Brain microvascular endothelial cell (primary cell): ENCODE measurements at regions not wholly inside any gene's neighbourhood (a gene's known extent, or its start where the extent isn't known, plus 50 kb on each side); places are given as distances from the start of the nearest gene placed in this dataset.

Experiments used
- DNase-seq: peaks from one replicate; pipeline ENCODE4 v3.0.0-alpha.2; 2020
- H3K27ac ChIP-seq: fragments of 250-450 bp; sonication (Bioruptor Pico); 2 replicates; pipeline ENCODE4 v1.5.1; 2020; ENCODE audit warnings: mild to moderate bottlenecking, moderate library complexity
- H3K27me3 ChIP-seq: fragments of 250-450 bp; sonication (Bioruptor Pico); replicated peaks from 2 replicates; pipeline ENCODE4 v1.5.1; 2020; ENCODE audit warnings: mild to moderate bottlenecking
- H3K36me3 ChIP-seq: fragments of 250-450 bp; sonication (Bioruptor Pico); replicated peaks from 2 replicates; pipeline ENCODE4 v1.5.1; 2020; ENCODE audit warnings: mild to moderate bottlenecking
- H3K4me3 ChIP-seq: 2 replicates; pipeline ENCODE4 v1.5.1; 2011; ENCODE audit warnings: low read depth, mild to moderate bottlenecking, control low read depth, low read length, moderate library complexity
- in situ Hi-C: cut with HindIII; loops from 2 replicates; pipeline ENCODE4 v1.10.0; 2017; ENCODE audit warnings: low sequenced_read_pairs, low pct_ligation_motif_present
- TF ChIP-seq, protein P1 (sequence below): IDR thresholded peaks from 2 replicates; pipeline ENCODE4 v1.5.1; 2011; ENCODE audit warnings: low read depth, mild to moderate bottlenecking, moderate library complexity, low read length, control low read depth, inconsistent platforms; ENCODE audit errors: missing control alignments

DNA sequence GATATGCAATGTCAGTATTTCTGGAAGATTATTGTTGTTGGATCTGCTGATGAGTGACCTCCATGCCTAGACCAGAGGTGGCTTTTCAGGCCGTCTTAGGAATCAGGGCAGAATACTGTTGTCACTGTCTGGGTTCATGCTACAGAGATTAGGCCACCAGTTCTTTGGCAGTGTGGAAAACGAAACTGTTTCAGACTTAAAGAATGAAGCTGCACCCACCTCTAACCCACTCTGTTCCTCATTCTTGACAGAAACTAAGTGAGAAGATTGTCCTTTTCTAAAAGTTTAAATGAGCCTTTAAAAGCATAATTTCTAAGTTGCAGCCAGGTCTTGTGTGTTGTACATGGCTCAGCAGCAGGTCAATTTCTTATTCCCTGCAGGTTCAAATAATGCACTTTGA, 444.3 kb downstream of the ENC1 start:
- Histone ChIP-seq H3K36me3 (no peaks in the 10 kb centered on the region), H3K4me3 (no peak overlapping the region), H3K27me3 (no peaks in the 10 kb centered on the region), H3K27ac (no peak overlapping the region)
- in situ Hi-C loops = no loop called here
- DNase-seq = no peak
- TF ChIP-seq, protein P1, sequence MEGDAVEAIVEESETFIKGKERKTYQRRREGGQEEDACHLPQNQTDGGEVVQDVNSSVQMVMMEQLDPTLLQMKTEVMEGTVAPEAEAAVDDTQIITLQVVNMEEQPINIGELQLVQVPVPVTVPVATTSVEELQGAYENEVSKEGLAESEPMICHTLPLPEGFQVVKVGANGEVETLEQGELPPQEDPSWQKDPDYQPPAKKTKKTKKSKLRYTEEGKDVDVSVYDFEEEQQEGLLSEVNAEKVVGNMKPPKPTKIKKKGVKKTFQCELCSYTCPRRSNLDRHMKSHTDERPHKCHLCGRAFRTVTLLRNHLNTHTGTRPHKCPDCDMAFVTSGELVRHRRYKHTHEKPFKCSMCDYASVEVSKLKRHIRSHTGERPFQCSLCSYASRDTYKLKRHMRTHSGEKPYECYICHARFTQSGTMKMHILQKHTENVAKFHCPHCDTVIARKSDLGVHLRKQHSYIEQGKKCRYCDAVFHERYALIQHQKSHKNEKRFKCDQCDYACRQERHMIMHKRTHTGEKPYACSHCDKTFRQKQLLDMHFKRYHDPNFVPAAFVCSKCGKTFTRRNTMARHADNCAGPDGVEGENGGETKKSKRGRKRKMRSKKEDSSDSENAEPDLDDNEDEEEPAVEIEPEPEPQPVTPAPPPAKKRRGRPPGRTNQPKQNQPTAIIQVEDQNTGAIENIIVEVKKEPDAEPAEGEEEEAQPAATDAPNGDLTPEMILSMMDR = no peak

DNA sequence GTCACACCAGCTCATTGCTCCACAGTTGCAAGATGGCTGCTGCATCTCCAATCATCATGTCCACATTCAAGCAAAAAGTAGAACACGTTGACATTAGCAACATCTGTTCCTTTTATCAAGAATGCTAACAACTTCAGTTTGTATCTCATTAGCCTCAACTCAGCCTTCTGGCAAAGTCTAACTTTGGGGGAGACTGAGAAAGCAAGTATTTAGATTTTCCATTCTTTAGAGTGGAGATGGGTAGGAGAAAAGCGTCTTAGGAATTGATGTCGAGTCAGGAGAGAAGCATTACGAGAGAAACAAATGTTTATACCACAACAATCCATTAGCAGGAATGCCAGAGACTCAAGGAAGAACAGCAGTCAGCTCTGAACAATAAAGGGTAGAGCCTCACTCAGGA, 446.3 kb downstream of the ENC1 start:
- H3K27ac ChIP-seq = no peak overlapping the region
- no peaks in the 10 kb centered on the region for H3K36me3 ChIP-seq
- no peak for DNase-seq
- no peak overlapping the region for H3K4me3 ChIP-seq
- TF ChIP-seq, protein P1 = no peak
- no peaks in the 10 kb centered on the region for H3K27me3 ChIP-seq
- in situ Hi-C loops = no loop called here

DNA sequence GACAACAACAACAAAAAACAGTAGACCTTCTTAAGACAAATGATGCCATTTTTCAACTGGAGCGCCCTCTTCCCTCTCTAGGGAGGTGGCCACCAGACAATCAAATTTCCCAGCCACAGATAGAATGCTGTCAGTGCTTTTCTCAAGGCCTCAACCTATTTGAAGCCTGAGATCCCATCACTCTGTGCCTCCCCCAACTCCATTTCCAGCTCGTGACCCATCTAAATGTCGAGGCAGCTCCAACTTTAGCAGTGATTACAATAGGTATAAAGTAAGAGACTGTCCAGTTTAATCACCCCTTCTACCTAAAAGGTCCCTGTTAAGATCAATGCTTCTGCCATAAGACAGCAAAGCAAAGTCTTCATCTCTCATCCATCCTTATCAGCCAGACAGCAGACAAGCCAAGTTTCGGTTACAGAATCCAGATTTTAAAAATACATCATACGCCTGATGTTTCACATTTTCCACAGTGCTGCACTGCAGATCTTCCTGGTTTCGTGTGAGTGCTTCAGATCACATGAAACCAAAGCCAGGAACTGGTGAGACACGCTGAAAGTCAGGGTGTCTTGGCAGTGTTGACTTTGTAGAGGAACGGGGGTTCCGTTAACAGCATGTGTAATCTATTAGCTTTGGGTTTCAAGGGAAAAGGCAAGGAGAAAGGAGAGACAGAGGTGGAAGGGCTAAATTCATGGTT, 447.8 kb downstream of the ENC1 start:
- no peaks in the 10 kb centered on the region for H3K27me3 ChIP-seq
- no peak for DNase-seq
- in situ Hi-C loops = no loop called here
- no peak overlapping the region for H3K27ac ChIP-seq
- TF ChIP-seq, protein P1 = no peak
- H3K36me3 ChIP-seq = no peaks in the 10 kb centered on the region
- H3K4me3 ChIP-seq = no peak overlapping the region

DNA sequence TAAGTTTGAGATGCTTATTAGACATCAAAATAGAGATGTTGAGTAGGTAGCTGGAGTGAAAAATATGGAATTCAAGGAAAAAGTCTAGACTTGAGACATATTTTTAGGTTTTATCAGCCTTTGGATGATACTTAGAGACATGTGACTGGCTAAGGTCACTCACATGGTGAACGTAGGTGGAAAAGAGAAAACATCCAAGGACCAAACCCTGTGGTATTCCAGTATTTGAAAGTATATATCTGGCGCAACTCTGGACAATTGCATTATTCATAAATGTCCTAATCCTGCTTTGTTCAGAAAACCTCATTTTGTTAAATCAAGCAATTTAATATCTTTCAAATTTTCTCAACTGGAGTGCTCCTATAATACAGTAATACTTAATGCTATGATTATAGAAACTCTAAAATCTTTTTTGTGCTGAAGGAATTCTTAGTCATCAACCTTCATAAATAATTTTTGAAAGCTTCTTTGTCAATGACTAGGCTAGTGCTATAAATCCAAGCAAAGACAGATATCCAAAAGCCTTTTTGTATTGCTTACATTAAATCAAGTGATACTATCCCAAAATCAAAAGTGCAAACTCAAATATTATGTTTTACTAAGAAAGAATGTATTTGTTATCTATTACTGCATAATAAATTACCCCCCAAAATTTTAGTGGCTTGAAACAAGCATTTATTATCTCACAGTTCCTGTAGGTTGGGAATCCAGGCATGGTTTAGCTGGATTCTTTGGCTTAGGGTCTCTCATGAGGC, 452.0 kb downstream of the ENC1 start:
- no peak for DNase-seq
- H3K27me3 ChIP-seq = no peaks in the 10 kb centered on the region
- no peak overlapping the region for H3K27ac ChIP-seq
- TF ChIP-seq, protein P1 = no peak
- in situ Hi-C loops = no loop called here
- no peak overlapping the region for H3K4me3 ChIP-seq
- H3K36me3 ChIP-seq = no peaks in the 10 kb centered on the region

DNA sequence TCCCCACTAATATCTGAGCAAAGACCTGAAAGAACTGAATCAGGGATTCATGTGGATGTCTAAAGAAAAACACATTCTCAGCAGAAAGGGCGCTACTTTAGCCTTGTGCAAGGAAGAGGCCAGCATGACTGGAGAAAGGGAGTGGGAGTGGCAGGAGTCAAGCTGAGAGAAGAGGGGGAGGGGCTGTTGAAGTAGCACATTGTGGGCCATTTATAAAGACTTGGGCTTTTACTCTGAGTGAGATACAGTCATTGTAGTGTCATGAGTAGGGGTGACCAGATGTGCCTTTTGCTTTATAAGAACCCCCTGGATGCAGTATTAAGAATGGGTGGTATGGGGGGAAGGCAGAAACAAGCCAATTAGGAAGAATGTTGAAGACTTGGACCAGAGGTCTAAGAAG, 452.8 kb downstream of the ENC1 start:
- H3K36me3 ChIP-seq = no peaks in the 10 kb centered on the region
- no peak overlapping the region for H3K4me3 ChIP-seq
- no peak overlapping the region for H3K27ac ChIP-seq
- TF ChIP-seq, protein P1 = no peak
- DNase-seq = no peak
- in situ Hi-C loops = no loop called here
- H3K27me3 ChIP-seq = no peaks in the 10 kb centered on the region
